B cell (primary cell): ENCODE measurements at regions not wholly inside any gene's neighbourhood (a gene's known extent, or its start where the extent isn't known, plus 50 kb on each side); places are given as distances from the start of the nearest gene placed in this dataset.

Source experiments
- ATAC-seq: fragments of 200-7000 bp; cut with Tn5 transposase; one replicate; pipeline ENCODE4 v1.10.0; 2021; ENCODE audit warnings: low read depth, mild to moderate bottlenecking, moderate number of reproducible peaks, moderate library complexity
- CTCF ChIA-PET: fragments of 350-600 bp; sonication (Branson Sonifier 250); formaldehyde crosslinking; loops from one replicate; lab custom pipeline; 2021; ENCODE audit warnings: antibody characterized with exemption, inconsistent platforms; lab: Charles Lee
- POLR2A ChIA-PET: fragments of 350-600 bp; sonication (Branson Sonifier 250); formaldehyde crosslinking; loops from one replicate; lab custom pipeline; 2021; ENCODE audit warnings: antibody characterized with exemption; lab: Charles Lee
- DNase-seq: peaks from one replicate; pipeline ENCODE4 v3.0.0; 2013
- H2AFZ ChIP-seq: 2 replicates; pipeline ENCODE4 v1.6.1; 2012; ENCODE audit warnings: mild to moderate bottlenecking, low read depth, low read length; ENCODE audit not compliant: insufficient read depth, poor library complexity, severe bottlenecking
- H3K27ac ChIP-seq, 2 donors: 1 replicate in 1 of 2; 2 replicates in 1 of 2; pipeline ENCODE4 v1.5.1; 2012 to 2013; ENCODE audit warnings: low read length in 2 of 2, mild to moderate bottlenecking in 2 of 2, moderate library complexity in 1 of 2
- H3K27me3 ChIP-seq, 4 experiments: fragments of 200-600 bp in 1 of 4; sonication (generic) in 1 of 4; replicated peaks in 1 of 4; 1 replicate in 2 of 4; 2 replicates in 2 of 4; pipeline versions ENCODE4 v1.6.1 to v1.7.0; 2013 to 2016; ENCODE audit warnings: low read length in 3 of 4, mild to moderate bottlenecking in 2 of 4, mixed read lengths in 1 of 4, moderate library complexity in 1 of 4; ENCODE audit not compliant: insufficient read depth in 4 of 4, control insufficient read depth in 3 of 4; ENCODE audit errors: control extremely low read depth in 1 of 4
- H3K36me3 ChIP-seq, 2 experiments: replicated peaks in 1 of 2; 1 replicate in 1 of 2; 2 replicates in 1 of 2; pipeline versions ENCODE4 v1.6.1 to v1.7.1; 2013; ENCODE audit warnings: low read length in 1 of 2; ENCODE audit not compliant: insufficient read depth in 2 of 2, control insufficient read depth in 1 of 2; ENCODE audit errors: control extremely low read depth in 1 of 2, extremely low read depth in 1 of 2
- H3K4me1 ChIP-seq, 2 donors: fragments of 200-600 bp in 1 of 2; sonication (generic) in 1 of 2; 1 replicate in 1 of 2; 2 replicates in 1 of 2; pipeline versions ENCODE4 v1.5.1 to v1.6.1; 2013 to 2017; ENCODE audit warnings: low read length in 2 of 2; ENCODE audit not compliant: control insufficient read depth in 2 of 2, insufficient read depth in 2 of 2
- H3K4me2 ChIP-seq: replicated peaks from 2 replicates; pipeline ENCODE3; 2012; ENCODE audit warnings: mild to moderate bottlenecking, low read depth, low read length; ENCODE audit not compliant: poor library complexity, severe bottlenecking
- H3K4me3 ChIP-seq, 5 experiments: fragments of 200-600 bp in 1 of 5; sonication (generic) in 1 of 5; 1 replicate in 3 of 5; 2 replicates in 2 of 5; pipeline versions ENCODE4 v1.5.1 to v1.7.0; 2011 to 2016; ENCODE audit warnings: low read length in 4 of 5, mild to moderate bottlenecking in 4 of 5, low read depth in 2 of 5, control low read depth in 1 of 5, moderate library complexity in 1 of 5; ENCODE audit not compliant: insufficient read depth in 1 of 5; ENCODE audit errors: control extremely low read depth in 1 of 5, extremely low read depth in 1 of 5
- H3K79me2 ChIP-seq: fragments of 200-600 bp; sonication (generic); one replicate; pipeline ENCODE4 v1.6.0; 2016; ENCODE audit warnings: low read length; ENCODE audit not compliant: control insufficient read depth, insufficient read depth
- H3K9ac ChIP-seq: fragments of 200-600 bp; sonication (generic); 2 replicates; pipeline ENCODE4 v1.6.1; 2017; ENCODE audit warnings: mild to moderate bottlenecking, low read length, moderate library complexity
- H3K9me3 ChIP-seq, 3 donors: one replicate each; pipeline versions ENCODE4 v1.6.1 to v1.7.1; 2013; ENCODE audit warnings: low read length in 2 of 3; ENCODE audit not compliant: control insufficient read depth in 2 of 3, insufficient read depth in 1 of 3; ENCODE audit errors: control extremely low read depth in 1 of 3
- H4K20me1 ChIP-seq: 2 replicates; pipeline ENCODE4 v1.6.0; 2012; ENCODE audit warnings: mild to moderate bottlenecking, low read length; ENCODE audit not compliant: insufficient read depth, control insufficient read depth, poor library complexity, severe bottlenecking
- H3K27ac Mint-ChIP-seq: one replicate; pipeline ENCODE4 v1.8.0; 2021; ENCODE audit warnings: mixed read lengths
- H3K27me3 Mint-ChIP-seq: one replicate; pipeline ENCODE4 v1.8.0; 2021; ENCODE audit warnings: mixed read lengths
- H3K4me1 Mint-ChIP-seq: one replicate; pipeline ENCODE4 v1.8.0; 2021; ENCODE audit warnings: mixed read lengths
- H3K4me3 Mint-ChIP-seq: one replicate; pipeline ENCODE4 v1.8.0; 2021; ENCODE audit warnings: mixed read lengths
- H3K9me3 Mint-ChIP-seq: one replicate; pipeline ENCODE4 v1.8.0; 2022; ENCODE audit warnings: mixed read lengths; ENCODE audit not compliant: insufficient read depth
- CTCF ChIP-seq: fragments of 200-600 bp; IDR thresholded peaks from one replicate; pipeline ENCODE4 v1.8.0; 2022; ENCODE audit warnings: antibody characterized with exemption, mild to moderate bottlenecking
- EZH2 ChIP-seq: IDR thresholded peaks from 2 replicates; pipeline ENCODE4 v1.6.1; 2012; ENCODE audit warnings: borderline replicate concordance, low read depth, mild to moderate bottlenecking, moderate library complexity, low read length; ENCODE audit not compliant: insufficient read depth, poor library complexity, severe bottlenecking
- WGBS: methylation state at CpG from one replicate; pipeline ENCODE4 v1.1.5; 2013; ENCODE audit warnings: missing lambda C conversion rate; ENCODE audit not compliant: insufficient coverage; 5-methylcytosine and 5-hydroxymethylcytosine counted together
- intact Hi-C: fragments of 100-400 bp; cut with micrococcal nuclease; formaldehyde crosslinking; loops from one replicate; pipeline ENCODE4 v1.10.0; 2022

- Mint-ChIP-seq H3K4me1 (no peaks in the 10 kb centered on the region), H3K27ac (no peak overlapping the region), H3K9me3 (no peaks in the 10 kb centered on the region), H3K4me3 (no peak overlapping the region), H3K27me3 (no peaks in the 10 kb centered on the region)
- ATAC-seq (no peak), DNase-seq (no peak)
- Histone ChIP-seq H3K4me3 (no peak overlapping the region), H3K27ac (no peak overlapping the region), H4K20me1 (no peaks in the 10 kb centered on the region), H3K4me1 (no peaks in the 10 kb centered on the region), H3K36me3 (no peaks in the 10 kb centered on the region), H3K27me3 (no peaks in the 10 kb centered on the region), H2AFZ (no peak overlapping the region), H3K79me2 (no peaks in the 10 kb centered on the region), H3K4me2 (no peak overlapping the region), H3K9me3 (no peaks in the 10 kb centered on the region), H3K9ac (no peak overlapping the region)
- CTCF ChIA-PET = no interaction called here
- WGBS = 72% methylated on average over 3 of the region's 4 CpGs
- POLR2A ChIA-PET = no interaction called here
- intact Hi-C loops = no loop called here
- TF ChIP-seq EZH2 = no peak
- no peak for TF ChIP-seq CTCF
Measured at GRCh38 chr13:106139377-106139776, 396.1 kb downstream of the EFNB2 start.

GRCh38 chr13:106138620-106139019, 396.8 kb downstream of the EFNB2 start:
- no peaks in the 10 kb centered on the region for H3K9me3 ChIP-seq
- H3K4me2 ChIP-seq = no peak overlapping the region
- POLR2A ChIA-PET = no interaction called here
- H3K79me2 ChIP-seq = no peaks in the 10 kb centered on the region
- no peaks in the 10 kb centered on the region for H3K4me1 ChIP-seq
- no peaks in the 10 kb centered on the region for H4K20me1 ChIP-seq
- no peak for ATAC-seq
- no peaks in the 10 kb centered on the region for H3K36me3 ChIP-seq
- H3K9ac ChIP-seq = no peak overlapping the region
- H3K4me3 Mint-ChIP-seq = no peak overlapping the region
- no peaks in the 10 kb centered on the region for H3K4me1 Mint-ChIP-seq
- no peaks in the 10 kb centered on the region for H3K9me3 Mint-ChIP-seq
- no peaks in the 10 kb centered on the region for H3K27me3 ChIP-seq
- no peak overlapping the region for H2AFZ ChIP-seq
- intact Hi-C loops = no loop called here
- TF ChIP-seq CTCF = no peak
- no peak for TF ChIP-seq EZH2
- H3K27ac Mint-ChIP-seq = no peak overlapping the region
- CTCF ChIA-PET = no interaction called here
- DNase-seq = no peak
- H3K27ac ChIP-seq = no peak overlapping the region
- H3K27me3 Mint-ChIP-seq = no peaks in the 10 kb centered on the region
- no peak overlapping the region for H3K4me3 ChIP-seq
